PC-9 (cell line): ENCODE measurements at regions not wholly inside any gene's neighbourhood (a gene's known extent, or its start where the extent isn't known, plus 50 kb on each side); places are given as distances from the start of the nearest gene placed in this dataset.

Experiments
- CTCF ChIP-seq: fragments of 200-600 bp; sonication (generic); conservative IDR thresholded peaks from 2 replicates; pipeline ENCODE4 v1.6.1; 2017; ENCODE audit warnings: mixed run types, antibody characterized with exemption, mild to moderate bottlenecking, moderate library complexity
- EZH2 ChIP-seq: fragments of 200-600 bp; sonication (generic); IDR thresholded peaks from 2 replicates; pipeline ENCODE4 v1.8.0; 2017; ENCODE audit warnings: antibody characterized with exemption, low read depth

DNA sequence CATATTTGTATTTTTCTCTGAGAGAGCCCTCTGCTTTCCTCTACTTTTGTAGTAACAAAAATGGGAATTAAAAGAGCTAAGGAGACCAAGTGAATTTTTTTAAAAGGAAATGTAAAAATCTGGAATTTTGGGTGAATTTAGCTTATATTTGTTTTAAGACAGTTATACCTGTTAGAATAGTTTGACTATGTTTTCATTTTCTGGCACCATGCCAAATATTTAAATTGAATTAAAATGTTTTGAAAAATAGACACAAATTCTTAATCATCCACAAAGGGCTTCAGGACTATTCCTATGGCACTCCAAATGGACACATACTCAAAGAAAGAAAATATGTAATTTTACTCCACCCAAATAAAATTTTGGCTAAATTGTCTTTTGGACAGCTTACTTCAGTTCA is 209.6 kb downstream of the SH3BGRL start:
- TF ChIP-seq EZH2, result no peak
- no peak for TF ChIP-seq CTCF
